ENCODE measurements at regions not wholly inside any gene's neighbourhood (a gene's known extent, or its start where the extent isn't known, plus 50 kb on each side); places are given as distances from the start of the nearest gene placed in this dataset.

DNA sequence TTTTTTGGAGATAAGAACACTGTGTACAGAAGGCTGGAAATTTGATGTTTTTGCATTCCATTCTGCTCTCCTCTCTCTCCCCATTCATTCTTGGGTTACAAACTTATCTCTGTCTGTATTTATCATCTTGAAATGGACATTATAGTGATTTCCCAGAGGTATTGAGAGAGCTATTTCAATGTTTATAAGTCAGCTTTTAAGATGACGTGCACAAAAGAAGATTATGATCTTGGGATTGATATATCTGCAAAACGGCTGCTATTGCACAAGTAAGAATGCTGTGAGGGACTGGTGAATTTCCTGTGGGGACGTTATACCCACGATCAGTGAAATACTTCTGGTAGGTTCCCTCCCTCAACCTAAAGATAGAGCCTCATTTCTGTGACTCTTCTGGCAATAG, 61.0 kb upstream of the DTNA start:
- H3K27ac ChIP-seq = peak overlapping the region; percentile 29 to 67
- no peak for DNase-seq (ENCODE audit: low spot score in 2 of 2)
- no peaks in the 10 kb centered on the region for H3K9me3 ChIP-seq
- H3K4me3 ChIP-seq = no peak overlapping the region
- no peaks in the 10 kb centered on the region for H3K27me3 ChIP-seq
- no peaks in the 10 kb centered on the region for H3K36me3 ChIP-seq
- peaks cover 0 to 17% of the 10 kb centered on the region in 2 donors for H3K4me1 ChIP-seq
- TF ChIP-seq, protein P1, sequence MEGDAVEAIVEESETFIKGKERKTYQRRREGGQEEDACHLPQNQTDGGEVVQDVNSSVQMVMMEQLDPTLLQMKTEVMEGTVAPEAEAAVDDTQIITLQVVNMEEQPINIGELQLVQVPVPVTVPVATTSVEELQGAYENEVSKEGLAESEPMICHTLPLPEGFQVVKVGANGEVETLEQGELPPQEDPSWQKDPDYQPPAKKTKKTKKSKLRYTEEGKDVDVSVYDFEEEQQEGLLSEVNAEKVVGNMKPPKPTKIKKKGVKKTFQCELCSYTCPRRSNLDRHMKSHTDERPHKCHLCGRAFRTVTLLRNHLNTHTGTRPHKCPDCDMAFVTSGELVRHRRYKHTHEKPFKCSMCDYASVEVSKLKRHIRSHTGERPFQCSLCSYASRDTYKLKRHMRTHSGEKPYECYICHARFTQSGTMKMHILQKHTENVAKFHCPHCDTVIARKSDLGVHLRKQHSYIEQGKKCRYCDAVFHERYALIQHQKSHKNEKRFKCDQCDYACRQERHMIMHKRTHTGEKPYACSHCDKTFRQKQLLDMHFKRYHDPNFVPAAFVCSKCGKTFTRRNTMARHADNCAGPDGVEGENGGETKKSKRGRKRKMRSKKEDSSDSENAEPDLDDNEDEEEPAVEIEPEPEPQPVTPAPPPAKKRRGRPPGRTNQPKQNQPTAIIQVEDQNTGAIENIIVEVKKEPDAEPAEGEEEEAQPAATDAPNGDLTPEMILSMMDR (IDR thresholded peaks at IDR 0.05) = no peak
- intact Hi-C loops (cut with DNase I) = no loop called here

DNA sequence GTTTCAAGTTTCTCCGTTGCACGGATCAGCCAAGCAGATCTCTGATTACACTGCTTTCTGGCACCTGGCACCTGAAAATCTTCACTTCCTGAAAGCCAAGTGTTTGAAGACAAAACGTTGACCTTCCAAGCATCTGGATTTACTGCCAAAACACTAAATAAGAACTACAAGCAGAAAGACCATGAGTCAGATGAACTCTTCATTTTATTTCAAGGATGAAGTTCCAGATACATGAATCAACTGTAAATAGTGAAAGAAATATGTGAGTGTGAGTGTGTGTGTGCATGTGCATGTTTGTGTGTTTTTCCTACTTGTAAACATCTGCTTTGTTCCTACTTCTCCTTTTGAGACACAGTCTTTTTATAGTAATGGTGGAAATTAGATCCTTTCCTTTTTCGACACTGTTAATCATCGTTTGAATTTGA, 60.0 kb upstream of the DTNA start:
- Histone ChIP-seq H3K4me3 (peak overlapping the region; percentile 14), H3K27ac (peak overlapping the region; percentile 50 to 67)
- no peak for DNase-seq (ENCODE audit: low spot score in 2 of 2)

DNA sequence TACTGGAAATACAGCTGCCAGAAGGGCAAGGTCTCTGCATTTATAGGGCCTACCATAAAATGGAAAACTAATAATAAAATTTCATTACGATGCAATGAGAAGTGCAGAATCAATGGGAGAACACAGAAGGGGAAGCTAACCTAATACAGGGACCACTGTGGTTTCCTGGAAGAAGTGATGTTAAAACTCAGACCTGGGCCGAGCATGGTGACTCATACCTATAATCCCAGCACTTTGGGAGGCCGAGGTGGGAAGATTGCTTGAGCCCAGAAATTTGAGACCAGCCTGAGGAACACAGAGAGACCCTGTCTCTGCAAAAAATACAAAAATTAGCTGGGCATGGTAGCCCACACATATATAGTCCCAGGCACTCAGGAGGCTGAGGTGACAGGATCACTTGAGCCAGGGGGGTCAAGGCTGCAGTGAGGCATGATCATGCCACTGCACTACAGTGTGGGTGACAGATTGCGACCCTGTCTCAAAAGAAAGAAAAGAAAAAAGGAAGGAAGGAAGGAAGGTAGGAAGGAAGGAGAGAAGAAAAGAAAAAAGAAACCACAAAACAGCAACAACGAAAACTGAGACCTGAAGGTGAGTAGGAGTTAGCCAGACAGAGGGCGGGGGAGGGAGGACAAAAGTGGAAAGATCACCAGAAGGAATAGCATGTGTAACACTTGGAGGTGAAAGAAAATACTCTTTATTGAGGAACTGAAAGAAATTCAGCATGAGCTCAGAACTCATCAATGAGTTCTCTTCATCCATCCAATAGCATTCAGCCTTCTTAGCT, 58.3 kb upstream of the DTNA start:
- no peak for DNase-seq (ENCODE audit: low spot score in 2 of 2)
- H3K36me3 ChIP-seq = no peaks in the 10 kb centered on the region
- TF ChIP-seq, protein P1 (IDR thresholded peaks at IDR 0.05) = no peak
- H3K27me3 ChIP-seq = no peaks in the 10 kb centered on the region
- H3K4me3 ChIP-seq = no peak overlapping the region
- peaks cover 0 to 17% of the 10 kb centered on the region in 2 donors for H3K4me1 ChIP-seq
- H3K27ac ChIP-seq = no peak overlapping the region
- intact Hi-C loops (cut with DNase I) = loop anchor here (10.0 kb wide), 1 partner anchor 1067 kb away; no protein-coding TSS in a partner anchor
- no peaks in the 10 kb centered on the region for H3K9me3 ChIP-seq

More for the DNA sequence above, 60.0 kb upstream of the DTNA start:
- intact Hi-C loops (cut with DNase I) = loop anchor here (10.0 kb wide), 1 partner anchor 1065 kb away; no protein-coding TSS in a partner anchor
- Histone ChIP-seq H3K36me3 (no peaks in the 10 kb centered on the region), H3K27me3 (no peaks in the 10 kb centered on the region), H3K9me3 (no peaks in the 10 kb centered on the region), H3K4me1 (peaks cover 0 to 17% of the 10 kb centered on the region in 2 donors)
- TF ChIP-seq, protein P1 (IDR thresholded peaks at IDR 0.05) = no peak

DNA sequence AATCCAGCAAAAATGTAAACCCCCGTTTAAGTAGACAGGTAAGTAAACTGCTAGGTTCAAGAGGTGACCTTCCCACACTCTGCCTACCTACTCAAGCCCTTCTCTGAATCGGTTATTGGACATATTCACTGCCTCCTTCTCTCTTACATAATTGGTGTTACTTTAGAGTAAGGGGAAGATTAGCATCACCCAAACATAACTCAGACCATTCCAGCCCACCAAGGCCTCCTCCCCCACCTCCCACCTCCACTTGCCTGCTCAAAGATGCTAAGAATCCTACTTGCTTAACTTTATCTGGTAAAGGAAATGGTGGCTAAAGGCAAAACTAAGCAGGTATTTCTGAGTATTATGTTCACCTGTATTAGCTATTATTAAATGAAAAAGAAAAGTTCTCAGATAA, 55.0 kb upstream of the DTNA start:
- no peak for DNase-seq (ENCODE audit: low spot score in 2 of 2)
- H3K27ac ChIP-seq = no peak overlapping the region
- H3K4me1 ChIP-seq = peaks cover 2 to 17% of the 10 kb centered on the region in 2 donors
- TF ChIP-seq, protein P1 (IDR thresholded peaks at IDR 0.05) = no peak
- no peaks in the 10 kb centered on the region for H3K36me3 ChIP-seq
- H3K27me3 ChIP-seq = no peaks in the 10 kb centered on the region
- H3K4me3 ChIP-seq = no peak overlapping the region
- intact Hi-C loops (cut with DNase I) = loop anchor here (5.0 to 10.0 kb wide), 2 partner anchors 322 to 1070 kb away; no protein-coding TSS in a partner anchor
- H3K9me3 ChIP-seq = no peaks in the 10 kb centered on the region

DNA sequence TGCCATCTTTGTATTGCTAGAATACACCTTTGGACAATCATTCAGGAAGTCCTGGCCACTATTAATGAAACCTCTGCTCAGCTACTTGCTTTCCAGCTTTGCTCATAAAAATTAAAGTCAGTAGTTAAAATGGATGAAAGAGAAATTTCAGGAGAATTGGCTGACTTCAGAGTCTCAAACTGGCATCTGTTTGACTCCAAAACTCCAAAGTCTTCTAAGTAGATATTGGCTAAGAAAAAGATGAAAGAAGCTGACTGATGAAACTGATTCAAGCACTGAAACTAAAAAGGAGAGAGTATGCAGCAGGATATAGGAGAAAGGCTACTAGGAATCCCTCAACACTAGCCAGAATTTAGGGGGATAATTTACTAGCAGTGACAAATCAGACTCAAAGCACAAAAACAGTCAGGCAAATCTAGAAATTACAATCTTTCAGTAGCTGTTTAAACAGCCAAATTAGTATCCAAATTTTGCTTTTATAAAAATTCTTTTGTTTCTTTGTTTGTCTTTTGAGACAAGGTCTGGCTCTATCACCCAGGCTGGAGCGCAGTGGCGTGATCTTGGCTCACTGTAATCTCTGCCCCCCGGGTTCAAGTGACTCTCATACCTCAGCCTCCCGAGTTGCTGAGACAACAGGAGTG, 52.1 kb upstream of the DTNA start:
- Histone ChIP-seq H3K27me3 (no peaks in the 10 kb centered on the region), H3K27ac (peak overlapping the region in 1 of 2 donors; percentile 72), H3K4me3 (no peak overlapping the region), H3K4me1 (peaks cover 6 to 22% of the 10 kb centered on the region in 2 donors), H3K36me3 (no peaks in the 10 kb centered on the region), H3K9me3 (no peaks in the 10 kb centered on the region)
- DNase-seq (ENCODE audit: low spot score in 2 of 2) = no peak
- TF ChIP-seq, protein P1 (IDR thresholded peaks at IDR 0.05) = no peak
- intact Hi-C loops (cut with DNase I) = loop anchor here (2.0 to 10.0 kb wide), 3 partner anchors 65 to 1073 kb away; no protein-coding TSS in a partner anchor
